Keratinocyte (primary cell): ENCODE measurements at regions not wholly inside any gene's neighbourhood (a gene's known extent, or its start where the extent isn't known, plus 50 kb on each side); places are given as distances from the start of the nearest gene placed in this dataset.
A peak's percentile ranks its signal among the peaks of the same experiment; 100 is the strongest.

Experiments
- DNase-seq: peaks from one replicate; pipeline ENCODE4 v3.0.0-alpha.2; 2011; ENCODE audit warnings: low read depth, missing footprints, low spot score
- FAIRE-seq: peaks from 2 replicates; lab custom pipeline; 2011; peaks lifted over from hg19 to GRCh38; lab: Jason Lieb, UNC
- H2AFZ ChIP-seq: 2 replicates; pipeline ENCODE4 v1.6.0; 2012; ENCODE audit warnings: low read length, control low read depth, inconsistent platforms; ENCODE audit not compliant: control insufficient read depth
- H3K27ac ChIP-seq: 2 replicates; pipeline ENCODE4 v1.5.1; 2011; ENCODE audit warnings: low read length; ENCODE audit not compliant: control insufficient read depth, insufficient read depth
- H3K27me3 ChIP-seq: 3 replicates; pipeline ENCODE4 v1.6.0; 2011; ENCODE audit warnings: low read length; ENCODE audit not compliant: control insufficient read depth, insufficient read depth; ENCODE audit errors: extremely low read depth
- H3K36me3 ChIP-seq, 2 experiments: 2 replicates in 1 of 2; 3 replicates in 1 of 2; pipeline ENCODE4 v1.5.1; 2011; ENCODE audit warnings: low read length in 2 of 2, mild to moderate bottlenecking in 1 of 2; ENCODE audit not compliant: control insufficient read depth in 2 of 2, insufficient read depth in 2 of 2; ENCODE audit errors: extremely low read depth in 1 of 2
- H3K4me1 ChIP-seq: 3 replicates; pipeline ENCODE4 v1.5.1; 2011; ENCODE audit warnings: low read length; ENCODE audit not compliant: control insufficient read depth, insufficient read depth; ENCODE audit errors: extremely low read depth
- H3K4me2 ChIP-seq: 3 replicates; pipeline ENCODE4 v1.6.0; 2011; ENCODE audit warnings: low read depth, low read length; ENCODE audit not compliant: control insufficient read depth, insufficient read depth; ENCODE audit errors: extremely low read depth
- H3K4me3 ChIP-seq, 3 experiments: fragments of 200-600 bp in 1 of 3; sonication (generic) in 1 of 3; 2 replicates in 2 of 3; 3 replicates in 1 of 3; pipeline ENCODE4 v1.5.1; 2011 to 2016; ENCODE audit warnings: low read length in 3 of 3, mild to moderate bottlenecking in 3 of 3, control low read depth in 2 of 3, inconsistent platforms in 1 of 3, low read depth in 1 of 3, mixed read lengths in 1 of 3, mixed run types in 1 of 3, moderate library complexity in 1 of 3; ENCODE audit not compliant: control insufficient read depth in 2 of 3, insufficient read depth in 2 of 3; ENCODE audit errors: extremely low read depth in 1 of 3
- H3K79me2 ChIP-seq: 2 replicates; pipeline ENCODE4 v1.6.0; 2012; ENCODE audit warnings: low read length; ENCODE audit not compliant: control insufficient read depth, insufficient read depth
- H3K9ac ChIP-seq: 3 replicates; pipeline ENCODE4 v1.6.0; 2011; ENCODE audit warnings: low read length; ENCODE audit not compliant: control insufficient read depth, insufficient read depth; ENCODE audit errors: extremely low read depth
- H3K9me1 ChIP-seq: 3 replicates; pipeline ENCODE4 v1.6.0; 2011; ENCODE audit warnings: low read length; ENCODE audit not compliant: control insufficient read depth, insufficient read depth; ENCODE audit errors: extremely low read depth
- H3K9me3 ChIP-seq: 2 replicates; pipeline ENCODE4 v1.5.1; 2012; ENCODE audit warnings: low read depth, low read length; ENCODE audit not compliant: control insufficient read depth
- H4K20me1 ChIP-seq: 3 replicates; pipeline ENCODE4 v1.6.0; 2011; ENCODE audit warnings: low read length; ENCODE audit not compliant: control insufficient read depth, insufficient read depth; ENCODE audit errors: extremely low read depth
- CTCF ChIP-seq, 3 experiments: IDR thresholded peaks in 1 of 3; conservative IDR thresholded peaks in 1 of 3; optimal IDR thresholded peaks in 1 of 3; 2 replicates in 2 of 3; 3 replicates in 1 of 3; pipeline versions ENCODE3 to v1.5.1; 2011; ENCODE audit warnings: low read length in 3 of 3, mild to moderate bottlenecking in 3 of 3, moderate library complexity in 2 of 3, control low read depth in 1 of 3, inconsistent platforms in 1 of 3; ENCODE audit not compliant: insufficient read depth in 2 of 3; ENCODE audit errors: extremely low read depth in 1 of 3
- EZH2 ChIP-seq: IDR thresholded peaks from one replicate; pipeline ENCODE4 v1.6.1; 2012; ENCODE audit warnings: inconsistent platforms, mild to moderate bottlenecking, low read length, moderate library complexity
- dilution Hi-C: fragments of 300-500 bp; cut with MboI; formaldehyde crosslinking; loops from one replicate; pipeline ENCODE4 v1.7.0; 2020; ENCODE audit warnings: low sequenced_read_pairs; ENCODE audit not compliant: extremely low pct_ligation_motif_present

- Histone ChIP-seq H3K79me2 (no peaks in the 10 kb centered on the region), H3K36me3 (no peaks in the 10 kb centered on the region), H3K9ac (no peak overlapping the region), H3K27ac (no peak overlapping the region), H3K27me3 (no peaks in the 10 kb centered on the region), H3K4me1 (peaks cover 7% of the 10 kb centered on the region), H3K4me3 (no peak overlapping the region), H4K20me1 (no peaks in the 10 kb centered on the region), H3K9me1 (no peaks in the 10 kb centered on the region), H2AFZ (peak overlapping the region; percentile 44), H3K4me2 (peak overlapping the region; percentile 67), H3K9me3 (no peaks in the 10 kb centered on the region)
- FAIRE-seq (no peak), DNase-seq (no peak)
- TF ChIP-seq CTCF (optimal IDR thresholded peaks at IDR 0.05 in 1 of 3, IDR thresholded peaks at IDR 0.05 in 1 of 3, conservative IDR thresholded peaks at IDR 0.05 in 1 of 3; ENCODE audit: extremely low read depth in 1 of 3, insufficient read depth in 2 of 3, low read length in 3 of 3) (no peak), EZH2 (no peak)
- dilution Hi-C loops: no loop called here
Measured at GRCh38 chr16:54655121-54655590, 275.5 kb upstream of the IRX5 start.

GRCh38 chr16:54654429-54654828, 276.2 kb upstream of the IRX5 start:
- FAIRE-seq: no peak

More at GRCh38 chr16:54654429-54654828, 276.2 kb upstream of the IRX5 start:
- no peaks in the 10 kb centered on the region for H4K20me1 ChIP-seq
- H3K4me3 ChIP-seq: no peak overlapping the region
- no peak overlapping the region for H3K9ac ChIP-seq
- DNase-seq: no peak
- H3K79me2 ChIP-seq: no peaks in the 10 kb centered on the region
- H3K9me1 ChIP-seq: no peaks in the 10 kb centered on the region
- no peak overlapping the region for H3K27ac ChIP-seq
- no peak overlapping the region for H2AFZ ChIP-seq
- H3K9me3 ChIP-seq: no peaks in the 10 kb centered on the region
- TF ChIP-seq EZH2 (no peak), CTCF (optimal IDR thresholded peaks at IDR 0.05 in 1 of 3, IDR thresholded peaks at IDR 0.05 in 1 of 3, conservative IDR thresholded peaks at IDR 0.05 in 1 of 3; ENCODE audit: extremely low read depth in 1 of 3, insufficient read depth in 2 of 3, low read length in 3 of 3) (no peak)
- H3K27me3 ChIP-seq: no peaks in the 10 kb centered on the region
- no peak overlapping the region for H3K4me2 ChIP-seq
- dilution Hi-C loops: no loop called here
- peaks cover 7% of the 10 kb centered on the region for H3K4me1 ChIP-seq
- no peaks in the 10 kb centered on the region for H3K36me3 ChIP-seq
